AG04449 (cell line): ENCODE measurements at regions not wholly inside any gene's neighbourhood (a gene's known extent, or its start where the extent isn't known, plus 50 kb on each side); places are given as distances from the start of the nearest gene placed in this dataset.
"Not testable (repeated sequence)": the region's sequence is repeated elsewhere in the genome, so short reads cannot be mapped to it uniquely, and the experiment has no call there.

Experiments used
- CTCF ChIA-PET: fragments of 350-600 bp; formaldehyde crosslinking; extraction: SDS; loops from one replicate; lab custom pipeline; 2021; ENCODE audit warnings: antibody characterized with exemption; lab: Yijun Ruan, JAX
- POLR2A ChIA-PET: fragments of 400-600, 350-600 bp; formaldehyde crosslinking; extraction: SDS; loops from one replicate; lab custom pipeline; 2020; ENCODE audit warnings: antibody characterized with exemption, inconsistent platforms; lab: Yijun Ruan, JAX
- DNase-seq: peaks from one replicate; pipeline ENCODE4 v3.0.0-alpha.2; 2010; ENCODE audit warnings: low read depth, low spot score
- H3K4me3 ChIP-seq: 2 replicates; pipeline ENCODE4 v1.5.1; 2011; ENCODE audit warnings: low read depth, mild to moderate bottlenecking, control low read depth, low read length
- TF ChIP-seq, protein P1 (sequence below): IDR thresholded peaks from one replicate; pipeline ENCODE4 v1.5.1; 2011; ENCODE audit warnings: mild to moderate bottlenecking, moderate library complexity, low read length, control low read depth, inconsistent platforms; ENCODE audit not compliant: insufficient read depth; ENCODE audit errors: missing control alignments

DNA sequence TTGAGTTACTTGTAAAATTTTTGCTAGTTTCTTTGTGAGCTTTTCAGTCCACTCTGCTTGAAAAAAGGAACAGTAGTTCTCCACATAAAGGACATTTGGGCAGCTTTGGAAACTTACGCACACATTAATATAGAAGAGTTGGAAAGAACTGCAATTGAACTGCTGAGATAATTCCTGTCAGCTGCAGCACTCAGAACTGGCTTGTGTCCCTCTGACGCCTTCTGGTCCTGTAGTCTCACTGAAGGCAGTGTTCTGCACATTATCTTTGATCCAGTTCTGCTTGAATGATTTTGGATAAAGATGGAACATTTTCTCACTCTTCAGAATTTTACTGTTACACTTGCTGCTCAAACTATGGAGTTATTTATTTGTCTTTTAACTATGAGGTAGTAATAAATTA is 901.9 kb downstream of the OTOL1 start:
- POLR2A ChIA-PET, result no interaction called here
- H3K4me3 ChIP-seq, result no peak overlapping the region
- TF ChIP-seq, protein P1, sequence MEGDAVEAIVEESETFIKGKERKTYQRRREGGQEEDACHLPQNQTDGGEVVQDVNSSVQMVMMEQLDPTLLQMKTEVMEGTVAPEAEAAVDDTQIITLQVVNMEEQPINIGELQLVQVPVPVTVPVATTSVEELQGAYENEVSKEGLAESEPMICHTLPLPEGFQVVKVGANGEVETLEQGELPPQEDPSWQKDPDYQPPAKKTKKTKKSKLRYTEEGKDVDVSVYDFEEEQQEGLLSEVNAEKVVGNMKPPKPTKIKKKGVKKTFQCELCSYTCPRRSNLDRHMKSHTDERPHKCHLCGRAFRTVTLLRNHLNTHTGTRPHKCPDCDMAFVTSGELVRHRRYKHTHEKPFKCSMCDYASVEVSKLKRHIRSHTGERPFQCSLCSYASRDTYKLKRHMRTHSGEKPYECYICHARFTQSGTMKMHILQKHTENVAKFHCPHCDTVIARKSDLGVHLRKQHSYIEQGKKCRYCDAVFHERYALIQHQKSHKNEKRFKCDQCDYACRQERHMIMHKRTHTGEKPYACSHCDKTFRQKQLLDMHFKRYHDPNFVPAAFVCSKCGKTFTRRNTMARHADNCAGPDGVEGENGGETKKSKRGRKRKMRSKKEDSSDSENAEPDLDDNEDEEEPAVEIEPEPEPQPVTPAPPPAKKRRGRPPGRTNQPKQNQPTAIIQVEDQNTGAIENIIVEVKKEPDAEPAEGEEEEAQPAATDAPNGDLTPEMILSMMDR, result no peak
- no peak for DNase-seq
- CTCF ChIA-PET, result no interaction called here

DNA sequence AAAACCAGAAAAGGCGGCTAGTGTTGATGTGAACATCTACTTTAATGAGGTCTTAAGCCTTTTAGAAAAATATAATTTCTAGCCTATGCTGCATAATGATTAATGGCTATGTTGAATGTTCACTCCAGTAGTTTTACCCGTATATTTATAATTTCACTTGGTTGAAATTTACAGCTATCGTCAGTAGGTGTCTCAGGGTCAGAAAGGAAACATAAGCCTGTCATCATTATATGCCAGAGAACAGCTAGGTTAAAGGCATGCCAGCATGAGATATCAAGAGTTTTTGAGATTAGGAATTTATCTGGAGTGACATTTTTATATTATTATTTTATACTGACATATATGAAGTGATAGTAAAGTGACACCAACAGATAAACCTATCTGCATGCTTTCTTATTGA is 904.1 kb downstream of the OTOL1 start:
- CTCF ChIA-PET, result interaction anchor here (1.3 kb wide), 1 partner anchor 11 kb away, joined by 4 read pairs; no protein-coding TSS in a partner anchor
- POLR2A ChIA-PET, result no interaction called here

DNA sequence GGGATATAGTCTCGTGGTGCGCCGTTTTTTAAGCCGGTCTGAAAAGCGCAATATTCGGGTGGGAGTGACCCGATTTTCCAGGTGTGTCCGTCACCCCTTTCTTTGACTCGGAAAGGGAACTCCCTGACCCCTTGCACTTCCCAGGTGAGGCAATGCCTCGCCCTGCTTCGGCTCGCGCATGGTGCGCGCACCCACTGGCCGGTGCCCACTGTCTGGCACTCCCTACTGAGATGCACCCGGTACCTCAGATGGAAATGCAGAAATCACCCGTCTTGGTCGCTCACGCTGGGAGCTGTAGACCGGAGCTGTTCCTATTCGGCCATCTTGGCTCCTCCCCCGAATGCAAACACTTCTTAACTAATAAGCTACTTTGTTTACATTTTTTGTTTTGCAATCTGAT is 914.9 kb downstream of the OTOL1 start:
- ChIA-PET POLR2A (interaction anchor here (0.8 kb wide), 1 partner anchor 31 kb away, joined by 4 read pairs; no protein-coding TSS in a partner anchor), CTCF (interaction anchor here (1.0 kb wide), 1 partner anchor 11 kb away, joined by 4 read pairs; no protein-coding TSS in a partner anchor)
- H3K4me3 ChIP-seq, DNase-seq: not testable (repeated sequence)

More for the DNA sequence above, 904.1 kb downstream of the OTOL1 start:
- H3K4me3 ChIP-seq, result no peak overlapping the region
- no peak for DNase-seq
- TF ChIP-seq, protein P1, result no peak

DNA sequence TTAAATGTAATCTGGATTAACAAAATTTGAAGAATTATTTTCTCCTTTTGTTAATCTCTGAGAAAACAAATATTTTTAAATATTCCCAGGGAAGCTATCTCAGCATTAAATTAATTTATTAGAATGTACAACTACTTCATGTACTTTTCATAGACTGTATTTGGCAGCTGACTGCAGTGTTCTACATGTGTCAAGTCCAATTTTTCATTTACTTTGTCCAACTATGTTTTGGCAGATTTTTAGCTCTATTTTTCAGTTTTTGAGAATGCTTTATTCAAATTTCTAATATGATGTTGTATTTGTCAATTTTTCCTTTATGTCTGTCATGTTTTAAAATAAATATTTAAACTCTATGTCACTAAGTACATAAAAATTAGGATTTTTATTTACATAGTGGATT is 925.1 kb downstream of the OTOL1 start:
- TF ChIP-seq, protein P1, result no peak
- ChIA-PET CTCF (no interaction called here), POLR2A (no interaction called here)
- no peak overlapping the region for H3K4me3 ChIP-seq
- no peak for DNase-seq

DNA sequence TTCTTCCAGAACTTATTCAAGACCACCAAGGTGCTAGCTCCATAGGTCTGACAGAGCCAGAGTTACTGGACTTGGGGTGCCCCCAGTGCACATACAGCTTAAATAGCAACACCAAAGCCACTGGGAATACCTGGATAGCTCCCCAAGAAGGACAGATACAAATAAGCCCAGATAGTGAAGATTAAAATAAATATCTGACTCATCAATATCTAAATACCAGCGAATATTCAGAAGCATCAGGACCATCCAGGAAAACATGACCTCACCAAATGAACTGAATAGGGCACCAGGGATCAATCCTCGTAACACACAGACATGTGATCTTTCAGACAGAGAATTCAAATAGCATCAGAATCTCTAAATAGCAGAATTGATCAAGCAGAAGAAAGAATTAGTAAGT is 931.6 kb downstream of the OTOL1 start:
- TF ChIP-seq, protein P1, result no peak
- H3K4me3 ChIP-seq, result no peak overlapping the region
- DNase-seq, result no peak
- CTCF ChIA-PET, result no interaction called here
- POLR2A ChIA-PET, result no interaction called here

DNA sequence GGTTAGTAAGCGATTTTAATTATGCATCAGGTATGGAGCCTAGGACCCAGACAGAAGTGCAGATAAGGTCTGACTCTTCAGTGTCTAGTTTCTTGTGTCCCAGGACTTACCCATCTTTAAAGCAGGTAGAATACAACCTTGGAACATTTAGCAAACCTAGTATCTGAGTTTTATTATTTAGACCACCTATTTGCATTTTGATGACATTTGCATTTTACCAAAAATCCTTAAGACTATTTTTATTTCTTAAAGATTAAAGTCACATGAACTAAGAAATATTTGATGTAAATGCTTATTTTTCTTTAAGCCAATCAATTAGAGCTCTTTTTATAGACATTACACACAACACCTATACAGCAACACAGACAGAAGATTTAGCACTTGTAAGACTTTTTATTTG is 939.1 kb downstream of the OTOL1 start:
- TF ChIP-seq, protein P1, result no peak
- H3K4me3 ChIP-seq, result no peak overlapping the region
- CTCF ChIA-PET, result no interaction called here
- POLR2A ChIA-PET, result no interaction called here
- DNase-seq, result no peak

DNA sequence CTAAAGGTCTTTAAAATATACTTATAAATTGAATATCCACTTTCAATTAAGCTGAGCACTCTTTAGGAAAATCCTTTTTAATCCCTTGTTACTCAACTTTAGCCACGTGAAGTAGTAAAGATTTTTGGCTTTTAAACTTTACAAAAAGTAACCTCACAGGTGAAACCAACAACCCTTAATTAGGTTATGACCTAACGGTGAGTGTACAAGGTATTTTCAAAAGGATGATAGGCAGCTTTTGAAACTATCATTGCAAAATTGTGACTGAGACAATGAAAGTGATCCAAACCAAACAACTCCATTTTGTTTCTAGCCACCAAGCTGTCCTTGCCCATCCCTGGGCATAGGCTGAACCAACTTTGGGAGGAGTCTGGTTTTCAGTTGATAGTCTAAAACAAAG is 940.2 kb downstream of the OTOL1 start:
- H3K4me3 ChIP-seq, result no peak overlapping the region
- TF ChIP-seq, protein P1, result no peak
- CTCF ChIA-PET, result no interaction called here
- POLR2A ChIA-PET, result no interaction called here
- no peak for DNase-seq
